Globus pallidus (tissue), 1 donor: ENCODE measurements at regions not wholly inside any gene's neighbourhood (a gene's known extent, or its start where the extent isn't known, plus 50 kb on each side); places are given as distances from the start of the nearest gene placed in this dataset.
A peak's percentile ranks its signal among the peaks of the same experiment; 100 is the strongest.

Experiments
- DNase-seq: peaks from one replicate; pipeline ENCODE4 v3.0.0-alpha.2; 2015; ENCODE audit warnings: low spot score

DNA sequence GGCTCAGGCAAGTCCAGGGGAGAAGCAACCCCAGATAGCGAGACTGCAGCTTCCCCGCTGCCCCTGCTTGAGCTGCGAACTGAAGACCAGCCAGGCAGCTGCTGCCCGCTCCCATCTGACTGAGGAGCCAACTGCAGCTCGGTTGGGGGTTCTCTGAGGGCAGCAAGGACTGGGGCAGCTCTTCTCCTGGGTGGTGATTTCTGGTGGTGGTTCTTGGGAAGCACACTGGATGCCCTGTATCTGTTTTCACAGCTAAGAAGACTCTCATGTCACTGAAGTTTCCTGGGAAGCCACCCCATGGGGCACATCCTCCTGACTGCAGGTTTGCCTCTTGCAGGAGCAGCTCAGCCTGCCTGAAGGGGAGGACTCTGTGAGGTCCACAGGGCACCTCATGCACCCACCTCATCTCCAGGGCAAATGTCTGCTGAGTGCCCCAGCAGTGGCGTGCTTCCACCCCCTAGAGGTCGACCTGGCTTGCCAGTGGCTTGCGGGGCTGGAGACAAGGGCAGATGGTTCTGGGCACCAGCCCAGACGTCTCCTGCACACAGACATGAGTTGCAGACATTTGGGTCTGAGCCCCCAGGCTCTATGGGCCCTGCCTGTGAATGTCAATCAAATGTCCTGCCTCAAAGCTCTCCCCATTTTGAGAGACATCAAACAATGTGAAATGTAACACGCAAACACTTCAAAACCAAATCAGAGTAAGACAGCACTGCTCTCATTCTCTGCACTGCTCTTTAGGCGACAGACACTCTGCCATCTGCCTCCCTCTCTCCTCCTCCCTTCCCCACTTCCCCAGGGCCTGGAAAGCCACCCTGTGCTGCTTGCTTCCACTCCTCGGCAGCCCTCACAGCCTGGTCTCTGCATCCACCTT is 800.9 kb downstream of the BRD1 start:
- peak; percentile 49 for DNase-seq

DNA sequence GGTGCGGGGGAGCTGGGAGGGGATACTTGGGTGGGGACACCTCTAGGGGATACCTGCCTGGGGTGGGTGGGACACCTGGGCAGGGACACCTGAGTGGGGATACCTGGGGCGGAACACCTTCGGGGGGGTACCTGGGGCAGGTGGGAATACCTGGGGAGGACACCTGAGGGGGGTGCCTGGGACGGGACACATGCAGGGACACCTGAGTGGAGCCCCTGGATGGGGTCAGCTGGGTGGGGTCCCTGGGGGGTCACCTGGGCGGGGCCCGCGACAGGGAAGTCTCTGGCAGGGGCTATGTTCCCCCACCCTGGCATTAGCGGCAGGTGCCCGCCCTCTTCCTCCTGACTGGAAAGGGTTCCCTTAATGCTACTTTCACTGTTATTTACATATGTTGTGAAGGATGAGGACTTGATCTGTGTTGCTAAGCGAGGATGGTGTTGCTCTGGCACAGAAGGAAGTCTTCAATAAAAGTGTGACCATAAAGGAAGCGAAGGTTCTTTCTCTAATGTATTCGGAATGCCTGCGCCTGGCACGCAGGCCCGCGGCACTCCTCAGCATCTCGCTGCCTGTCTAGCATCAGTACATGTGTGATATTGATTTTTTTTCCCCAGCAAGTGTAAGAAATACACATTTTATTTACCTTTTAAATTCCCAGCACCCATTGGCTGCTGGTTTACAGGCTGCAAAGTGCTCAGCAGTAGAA is 801.7 kb downstream of the BRD1 start:
- DNase-seq: no peak

DNA sequence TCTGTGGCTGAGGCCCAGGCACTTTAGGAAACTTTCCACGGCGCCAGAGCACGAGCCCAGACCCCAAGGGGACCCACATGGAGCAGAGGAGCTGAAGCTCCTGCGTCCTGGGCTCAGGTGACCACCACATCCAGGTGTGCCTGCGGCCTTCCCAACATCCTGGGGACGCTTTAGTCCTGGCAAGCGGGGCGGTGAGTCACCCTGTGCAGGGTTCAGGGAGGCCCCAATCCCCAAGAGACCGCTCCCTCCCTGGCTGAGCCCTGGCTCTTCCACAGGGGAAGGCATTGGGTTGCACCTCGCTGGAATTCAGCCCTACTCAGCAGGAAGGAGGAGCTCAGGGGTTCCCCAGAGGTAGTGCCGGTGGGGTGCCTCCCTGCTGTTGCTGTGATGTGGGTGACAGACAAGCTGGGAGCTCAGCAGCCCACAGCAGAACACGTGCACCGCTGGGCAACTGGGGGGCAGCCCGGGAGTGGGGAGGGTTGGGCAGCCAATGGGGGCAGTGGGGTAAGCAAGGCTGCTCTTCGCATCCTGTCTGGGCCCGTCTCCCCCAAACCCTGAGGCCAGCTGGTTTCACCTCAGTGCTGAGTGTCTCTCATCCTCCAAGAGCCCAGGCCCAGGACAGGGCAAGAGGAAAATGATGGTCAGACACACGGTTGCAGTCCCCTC is 802.8 kb downstream of the BRD1 start:
- DNase-seq: no peak

DNA sequence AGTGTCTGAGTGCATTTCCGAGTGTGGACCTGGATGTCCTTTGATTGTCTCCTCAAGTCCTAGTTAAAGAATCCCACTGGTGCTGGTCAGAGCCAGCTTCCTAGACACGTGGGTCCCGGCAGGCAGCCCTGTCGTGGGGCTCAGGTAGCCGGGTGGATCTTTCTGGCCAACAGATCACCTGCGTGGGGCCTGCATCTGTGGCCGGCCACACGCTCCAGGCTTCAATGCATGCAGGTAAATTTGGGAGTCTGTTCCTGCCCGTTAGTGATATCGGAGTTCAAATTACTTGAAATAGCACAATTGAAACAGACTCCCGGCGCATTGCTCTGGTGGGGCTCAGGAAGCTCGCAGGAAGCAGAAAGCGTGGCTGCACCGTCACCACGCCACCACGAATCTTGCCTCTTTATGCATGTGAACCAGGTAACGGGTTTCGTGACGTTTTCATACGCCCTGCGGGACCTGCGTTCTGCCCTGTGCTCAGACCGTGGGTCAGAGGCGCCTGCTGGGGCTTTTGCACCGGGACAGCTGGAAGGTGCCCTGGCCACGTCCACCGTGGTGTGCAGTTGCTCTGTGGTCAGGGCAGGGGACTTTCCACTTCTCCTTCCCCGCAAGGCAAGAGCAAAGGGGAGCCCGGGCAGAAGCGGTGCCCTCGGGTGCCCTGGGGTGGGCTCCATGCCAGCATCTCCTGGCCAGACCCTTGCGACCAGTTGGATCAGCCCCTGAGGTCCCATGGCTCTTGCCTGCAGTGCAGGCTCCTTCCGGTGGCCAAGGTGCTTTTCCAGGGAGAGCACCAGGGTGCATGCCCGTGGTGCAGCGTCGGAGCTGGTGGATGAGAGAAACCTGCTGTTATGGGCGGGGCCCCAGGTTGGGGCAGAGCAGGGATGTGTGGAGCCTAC is 803.5 kb downstream of the BRD1 start:
- DNase-seq: no peak

DNA sequence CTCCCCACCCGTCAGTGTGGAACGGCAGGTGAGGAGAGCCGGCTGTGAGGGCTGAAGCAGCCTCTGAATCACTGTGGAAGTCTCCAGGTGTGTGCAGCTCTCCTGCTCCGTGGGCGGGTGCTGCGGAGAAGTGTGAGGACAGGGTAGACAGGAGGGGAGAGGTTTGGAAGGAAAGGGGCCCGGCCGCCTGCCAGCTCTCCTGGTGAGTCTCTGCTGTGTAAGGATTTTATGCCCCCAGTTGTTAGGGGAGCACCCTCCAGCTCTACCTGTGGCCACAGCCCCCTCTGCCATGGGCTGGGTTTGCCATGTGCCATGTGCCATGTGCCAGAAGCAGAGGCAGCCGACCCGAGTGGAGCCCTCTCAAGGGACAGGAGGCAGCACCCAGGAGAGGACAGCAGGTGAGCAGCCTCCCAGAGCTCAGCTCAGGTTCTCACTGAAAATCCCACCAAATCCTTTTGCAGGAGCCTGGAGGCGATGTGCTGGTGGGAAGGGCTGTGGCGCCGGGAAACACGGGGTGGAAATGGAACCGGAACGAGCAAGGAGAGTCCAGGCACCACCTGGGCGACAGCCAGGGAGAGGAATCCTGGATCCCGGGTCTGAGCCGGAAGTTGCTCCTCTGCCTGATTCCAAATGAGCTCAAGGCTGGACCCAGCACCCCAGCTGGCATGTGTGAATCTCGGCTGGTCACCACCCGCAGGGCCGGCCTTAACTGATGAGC is 804.4 kb downstream of the BRD1 start:
- no peak for DNase-seq

DNA sequence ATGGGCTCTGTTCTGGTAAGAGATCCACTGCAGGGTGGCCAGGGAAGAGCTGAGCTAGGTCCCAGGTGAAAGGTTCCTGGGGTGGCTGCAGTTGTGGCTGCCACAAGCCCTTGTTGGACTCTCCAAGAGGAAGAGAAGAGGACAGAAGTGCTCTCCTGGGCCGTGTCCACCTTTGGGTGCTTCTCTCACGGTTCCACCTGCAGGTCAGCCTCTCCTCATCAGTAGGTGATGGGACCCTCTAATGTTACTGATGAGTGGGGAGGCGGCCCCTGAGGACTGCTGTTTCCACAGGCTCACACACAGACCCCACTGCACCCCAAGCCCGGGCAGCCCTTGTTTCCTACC is 804.9 kb downstream of the BRD1 start:
- no peak for DNase-seq

DNA sequence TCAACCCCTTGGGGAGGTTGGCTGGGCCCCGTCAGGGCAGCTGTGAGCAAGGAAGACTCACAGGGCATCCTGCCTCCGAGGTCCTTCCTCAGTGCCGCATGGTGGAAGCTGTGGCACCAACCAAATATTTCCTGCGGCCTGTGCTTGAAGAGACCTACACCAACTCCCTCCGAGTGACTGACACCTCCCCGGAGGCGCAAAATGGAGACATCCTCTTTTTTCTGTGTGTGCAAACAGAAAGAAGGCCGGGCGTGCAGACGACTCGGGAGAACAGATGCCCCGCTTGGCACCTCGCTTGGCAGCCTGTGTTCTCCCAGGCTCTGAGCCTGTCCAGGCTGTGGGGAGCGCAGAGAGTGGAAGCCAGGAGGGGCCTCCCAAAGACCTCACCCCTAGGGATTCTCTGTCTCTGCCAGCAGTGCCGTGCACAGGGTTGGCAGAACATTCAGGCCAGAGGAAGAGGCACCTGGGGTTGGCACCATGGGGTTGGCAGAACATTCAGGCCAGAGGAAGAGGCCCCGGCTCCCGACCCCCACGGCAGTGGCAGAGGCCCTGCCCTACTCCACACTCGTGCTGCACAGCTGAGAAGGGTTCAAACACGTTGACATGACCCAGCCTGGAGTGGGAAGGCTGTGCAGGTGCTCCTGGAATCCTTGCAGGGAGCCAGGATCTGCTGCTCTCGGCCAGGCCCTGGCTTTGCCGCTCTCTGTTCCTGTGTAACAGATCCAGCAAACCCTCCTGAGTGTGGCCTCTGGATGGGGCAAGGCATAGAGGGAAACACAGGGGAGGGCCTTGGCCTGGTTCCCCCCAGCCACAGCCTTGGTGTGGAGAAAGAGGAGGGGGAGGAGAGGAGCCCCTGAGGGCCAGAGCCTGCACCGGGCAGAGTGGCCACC is 805.5 kb downstream of the BRD1 start:
- no peak for DNase-seq

DNA sequence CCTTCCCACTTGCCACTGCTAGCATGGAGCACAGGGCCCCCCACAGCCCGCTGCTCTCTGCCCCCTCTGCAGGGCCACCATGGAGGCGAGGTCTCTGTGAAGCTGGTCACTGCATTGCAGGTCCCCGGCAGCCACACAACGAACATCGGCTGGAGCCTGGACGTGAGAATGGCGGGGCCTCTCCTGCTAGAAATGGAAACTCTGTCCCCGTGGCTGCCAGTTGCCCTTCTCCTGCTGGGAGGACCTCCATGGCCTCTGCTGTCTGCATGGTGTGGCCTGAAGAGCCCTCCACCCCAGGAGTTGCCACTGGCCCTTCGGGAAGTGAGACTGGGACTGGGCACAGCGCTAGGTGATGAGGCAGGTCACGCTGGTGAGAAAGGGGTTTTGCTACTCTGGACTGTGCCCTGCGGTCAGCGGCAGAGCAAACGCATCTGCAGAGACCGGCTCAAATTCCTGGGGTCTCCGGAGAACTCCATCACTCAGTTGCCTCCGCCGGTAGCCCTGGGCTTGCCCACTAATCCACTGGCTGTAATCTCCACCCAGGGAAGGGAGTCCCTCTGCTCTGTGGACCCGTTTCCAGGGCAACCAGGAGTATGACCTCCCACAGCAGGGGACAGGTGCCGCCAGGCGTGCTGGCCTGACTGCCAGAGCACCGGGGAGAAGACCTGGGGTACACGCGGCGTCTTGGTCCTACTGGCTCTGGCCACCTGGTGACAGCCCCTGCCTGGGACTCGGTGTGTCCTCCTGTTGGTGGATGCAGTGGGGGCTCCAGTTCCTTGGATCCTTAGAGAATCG is 806.3 kb downstream of the BRD1 start:
- no peak for DNase-seq

DNA sequence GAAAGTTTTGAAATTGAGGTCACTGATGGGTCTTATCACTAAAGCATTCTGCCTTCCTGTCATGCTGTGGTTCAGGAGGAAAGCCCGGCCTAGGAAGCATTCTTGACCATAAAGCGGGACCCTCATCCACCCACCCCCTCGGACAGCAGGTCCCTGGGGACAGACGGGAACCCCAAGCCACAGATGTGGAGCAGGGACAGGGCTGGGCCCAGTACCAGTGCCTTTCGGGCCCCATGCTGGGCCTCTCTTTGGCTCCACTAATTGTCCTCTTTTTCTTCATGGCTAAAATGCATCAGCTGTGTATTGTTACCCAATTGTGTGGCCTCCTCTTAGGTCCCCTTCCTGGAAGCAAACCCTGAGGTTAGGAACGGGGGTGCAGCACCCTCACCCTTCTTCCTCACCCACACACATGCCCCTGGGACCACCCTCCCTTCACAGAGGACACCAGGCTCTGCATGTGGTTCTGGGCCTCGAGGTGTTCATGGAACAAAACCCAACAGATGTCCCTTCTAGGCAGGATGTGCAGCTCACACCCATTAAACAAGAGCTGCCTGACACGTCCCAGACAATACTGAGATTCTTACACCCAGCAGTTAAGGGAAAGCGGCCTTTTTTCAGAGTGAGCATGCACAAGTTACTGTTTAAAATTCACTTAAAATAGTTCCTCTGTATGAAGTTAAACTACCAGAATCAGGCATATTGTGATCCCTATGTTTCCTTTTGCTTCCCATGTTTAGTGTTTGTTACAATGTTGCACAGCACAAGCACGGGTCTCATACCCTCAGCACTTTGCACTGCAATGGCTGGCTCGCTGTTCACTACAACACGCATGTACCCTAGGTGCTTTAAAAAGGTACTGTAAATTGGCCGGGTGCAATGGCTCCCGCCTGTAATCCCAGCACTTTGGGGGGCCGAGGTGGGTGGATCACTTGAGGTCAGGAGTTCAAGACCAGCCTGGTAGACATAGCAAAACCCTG is 807.6 kb downstream of the BRD1 start:
- DNase-seq: no peak

DNA sequence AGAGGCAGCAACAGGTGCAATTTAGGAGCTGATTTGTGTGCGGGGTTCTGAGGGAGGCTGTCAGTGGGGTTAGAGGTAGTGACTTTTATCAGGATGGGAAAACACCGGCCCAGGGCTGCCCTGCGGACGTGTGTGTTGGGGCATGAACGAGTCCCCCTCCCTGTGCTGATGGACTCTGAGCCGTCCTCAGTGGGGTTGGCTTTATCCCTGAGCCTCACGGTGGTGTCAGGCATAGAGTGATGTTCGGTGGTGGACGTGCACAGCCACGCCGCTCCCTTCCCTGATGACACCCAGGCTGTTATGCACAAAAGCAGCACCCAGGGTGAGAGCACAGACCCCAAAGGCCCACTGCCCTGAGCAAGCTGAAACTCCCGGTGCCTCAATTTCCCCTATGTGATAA is 809.1 kb downstream of the BRD1 start:
- no peak for DNase-seq

DNA sequence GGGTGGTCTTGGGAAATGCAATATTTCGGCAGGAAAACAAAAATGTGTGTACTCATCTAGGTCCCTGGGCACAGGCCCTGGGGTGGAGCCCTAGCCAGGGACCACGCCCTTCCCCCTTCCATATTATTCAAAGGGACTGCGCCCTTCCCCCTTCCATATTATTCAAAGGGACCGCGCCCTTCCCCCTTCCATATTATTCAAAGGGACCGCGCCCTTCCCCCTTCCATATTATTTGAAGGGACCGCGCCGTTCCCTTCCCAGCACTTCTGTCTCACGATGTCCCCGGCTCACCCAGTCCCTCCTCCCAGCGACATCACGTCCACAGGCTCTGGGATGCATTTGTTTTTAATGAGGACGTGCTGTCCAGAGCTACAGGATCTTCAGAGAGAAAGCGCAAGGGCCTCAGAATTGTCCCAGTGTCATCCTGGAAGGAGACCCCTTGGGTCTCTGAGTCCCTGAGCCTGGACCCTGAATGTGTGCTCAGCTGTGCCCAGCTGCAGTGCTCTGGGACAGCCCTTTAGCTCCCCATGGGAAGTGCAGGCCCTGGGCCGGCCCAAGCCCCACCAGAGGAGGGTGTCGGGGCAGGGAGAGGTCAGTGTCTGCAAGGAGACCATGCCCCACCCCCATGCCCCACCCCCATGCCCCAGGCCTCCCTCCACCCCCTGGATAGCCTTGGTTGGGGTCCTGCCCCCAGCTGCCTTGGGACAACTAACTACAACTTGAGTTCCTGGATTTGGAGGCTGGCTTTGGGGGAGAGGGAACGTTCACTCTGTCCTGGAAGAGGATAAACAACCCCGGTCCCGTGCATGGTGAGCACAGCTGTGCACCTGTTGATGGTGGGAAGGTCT is 810.0 kb downstream of the BRD1 start:
- no peak for DNase-seq

DNA sequence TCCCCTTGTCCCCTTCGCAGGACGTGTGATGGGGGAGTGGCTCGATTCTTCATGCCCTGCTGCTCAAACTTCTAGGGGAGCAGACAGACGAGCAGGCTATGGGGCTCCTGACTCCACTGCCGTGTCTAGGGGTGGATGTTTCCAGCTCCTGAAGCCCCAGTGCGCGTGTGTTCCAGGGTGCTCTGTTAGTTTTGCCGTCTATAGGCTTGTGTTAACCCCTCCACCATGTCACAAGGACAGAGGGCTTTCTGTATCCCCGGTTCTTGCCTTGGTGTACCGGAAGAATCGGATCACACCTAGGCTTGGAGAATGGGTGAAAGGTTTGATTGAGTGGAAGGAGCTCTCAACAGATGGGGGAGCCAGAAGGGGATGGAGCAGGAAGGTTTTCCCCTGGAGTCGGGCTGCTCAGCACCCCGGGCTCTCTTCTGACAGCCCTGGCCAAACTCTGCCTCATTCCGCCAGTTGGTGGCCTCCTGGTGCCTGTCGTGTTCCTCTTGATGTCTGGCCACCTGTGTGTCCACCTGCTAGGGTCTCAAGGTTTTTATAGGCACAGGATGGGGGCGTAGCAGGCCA is 810.7 kb downstream of the BRD1 start:
- no peak for DNase-seq

DNA sequence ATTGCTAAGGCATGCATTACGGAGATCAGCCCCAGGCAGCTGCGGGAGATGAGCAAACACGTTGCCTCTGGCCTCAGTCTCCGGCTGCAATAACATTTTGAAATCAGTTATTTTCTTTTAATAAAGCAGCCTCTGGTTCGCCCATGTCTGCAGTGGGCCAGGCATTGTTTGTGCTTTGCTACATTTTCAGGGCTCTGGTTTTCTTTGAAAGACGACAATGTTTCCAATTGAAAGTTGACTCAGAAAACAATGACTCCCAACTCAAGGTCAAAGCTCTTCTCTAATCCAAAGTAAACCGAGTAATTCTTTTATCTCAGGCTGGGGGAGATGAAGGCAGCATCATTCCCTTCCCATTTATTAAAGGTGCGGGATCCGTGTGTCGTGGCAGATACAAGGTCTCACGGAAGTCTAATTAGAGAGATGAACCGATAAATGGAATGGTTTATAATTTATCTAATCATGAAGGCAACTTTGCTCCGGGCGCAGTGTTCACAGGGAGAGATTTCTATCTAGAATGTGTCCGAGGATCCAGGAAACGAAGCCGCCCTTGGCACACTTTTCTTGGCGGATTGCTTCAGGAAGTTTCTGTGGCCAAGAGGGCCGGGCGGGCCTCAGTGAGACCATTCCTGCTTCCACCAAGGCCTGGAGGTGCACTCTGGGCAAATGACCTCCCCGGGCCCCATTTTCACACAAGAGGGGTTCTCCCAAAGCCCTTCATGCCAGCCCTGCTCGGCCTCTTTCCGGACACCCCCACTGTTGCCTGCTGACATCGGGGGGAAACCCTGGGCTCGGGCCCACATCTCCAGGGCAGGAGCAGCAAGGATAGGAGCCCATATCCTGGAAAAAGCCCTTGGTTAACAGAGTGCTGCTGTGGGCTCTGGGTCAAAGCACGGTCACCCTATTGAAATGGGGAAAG is 811.4 kb downstream of the BRD1 start:
- no peak for DNase-seq

DNA sequence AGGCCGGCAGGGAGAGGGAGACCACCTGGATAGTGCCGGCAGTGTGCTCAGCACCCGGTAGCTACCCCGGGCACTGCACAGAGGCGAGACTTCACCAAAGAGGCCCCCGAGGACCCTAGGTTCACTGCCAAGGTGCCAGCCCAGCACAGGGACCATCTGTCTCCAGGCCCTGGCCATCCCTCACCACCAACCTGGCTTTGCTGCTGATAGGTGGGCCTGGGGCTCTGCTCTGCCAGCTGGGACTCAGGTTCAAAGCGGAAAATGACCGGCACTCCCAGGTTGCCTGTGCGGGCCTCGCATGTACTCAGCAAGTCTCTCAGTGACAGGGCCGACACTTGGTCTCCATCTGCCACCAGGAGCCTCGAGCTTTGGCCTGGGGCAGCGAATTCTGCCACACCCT is 812.2 kb downstream of the BRD1 start:
- no peak for DNase-seq

DNA sequence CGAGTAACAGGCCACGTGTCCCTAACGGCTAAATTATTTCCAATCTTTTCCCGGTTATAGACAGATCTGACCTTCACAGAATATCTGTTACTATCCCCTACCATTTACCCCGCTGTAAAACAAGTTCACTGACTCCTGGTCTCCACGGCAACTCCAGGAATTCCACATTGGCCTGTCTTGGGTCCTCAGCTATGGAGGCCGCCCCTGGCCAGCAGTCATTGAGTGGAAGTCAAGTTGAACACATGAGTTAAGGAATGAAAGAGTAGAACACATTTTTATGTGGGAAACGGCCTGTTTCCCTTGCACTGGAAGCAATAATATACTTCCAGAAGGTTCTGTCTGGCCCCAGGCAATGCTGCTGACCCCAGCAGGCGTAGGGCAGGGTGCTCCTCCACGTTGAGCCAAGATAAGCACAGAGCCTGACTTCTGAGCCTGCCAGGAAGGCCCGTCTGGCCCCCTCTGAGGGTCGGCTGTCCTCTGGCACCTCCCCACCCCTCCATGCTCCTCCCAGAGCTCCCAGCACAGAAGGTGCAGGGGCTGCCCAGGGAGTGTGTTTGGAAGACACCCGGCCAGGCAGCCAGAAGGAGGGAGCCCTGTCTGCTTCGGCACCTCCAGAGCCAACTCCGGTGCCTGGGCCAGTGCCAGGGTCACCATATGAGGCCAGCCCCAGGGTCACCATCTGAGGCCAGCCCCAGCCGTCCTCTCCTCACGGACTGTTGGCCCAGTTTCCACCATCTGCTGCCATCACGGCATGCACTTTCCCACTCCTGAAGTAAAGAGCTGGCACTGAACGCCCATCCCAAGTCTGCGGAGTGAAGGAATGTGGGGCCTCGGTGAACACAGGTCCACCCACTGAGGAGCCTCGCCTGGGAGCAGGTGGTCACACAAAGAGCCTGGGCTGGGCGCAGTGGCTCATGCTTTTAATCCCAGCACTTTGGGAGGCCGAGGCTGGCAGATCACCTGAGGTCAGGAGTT is 813.2 kb downstream of the BRD1 start:
- DNase-seq: no peak
